Upper lobe of left lung (tissue), 6 donors: ENCODE measurements at regions not wholly inside any gene's neighbourhood (a gene's known extent, or its start where the extent isn't known, plus 50 kb on each side); places are given as distances from the start of the nearest gene placed in this dataset.

Experiments used
- ATAC-seq, 2 donors: fragments of 200-7000 bp; cut with Tn5 transposase; one replicate each; pipeline ENCODE4 v1.9.1; 2022; ENCODE audit warnings: mild to moderate bottlenecking in 2 of 2, moderate library complexity in 2 of 2; ENCODE audit not compliant: low FRiP score in 2 of 2
- DNase-seq, 2 donors: peaks; one replicate each; pipeline ENCODE4 v3.0.0-alpha.2; 2019 to 2020
- H3K27ac ChIP-seq, 4 donors: fragments of 200-600 bp; sonication (generic); one replicate each; pipeline ENCODE4 v1.5.1; 2016 to 2019
- H3K27me3 ChIP-seq, 4 donors: fragments of 200-600 bp; sonication (generic); one replicate each; pipeline ENCODE4 v1.5.1; 2017 to 2019
- H3K36me3 ChIP-seq, 4 donors: fragments of 200-600 bp; sonication (generic); one replicate each; pipeline ENCODE4 v1.5.1; 2016 to 2019
- H3K4me1 ChIP-seq, 4 donors: fragments of 200-600 bp; sonication (generic); one replicate each; pipeline ENCODE4 v1.5.1; 2018 to 2019
- H3K4me3 ChIP-seq, 4 donors: fragments of 200-600 bp; sonication (generic); one replicate each; pipeline ENCODE4 v1.5.1; 2017 to 2019; ENCODE audit warnings: mild to moderate bottlenecking in 2 of 4, moderate library complexity in 1 of 4
- H3K9me3 ChIP-seq, 4 donors: fragments of 200-600 bp; sonication (generic); one replicate each; pipeline ENCODE4 v1.5.1; 2018 to 2019
- CTCF ChIP-seq, 6 experiments: fragments of 450-650 bp in 4 of 6; fragments of 200-600 bp in 2 of 6; sonication (generic) in 2 of 6; IDR thresholded peaks; one replicate each; pipeline ENCODE4 v1.5.1; 2016 to 2019; ENCODE audit warnings: antibody characterized with exemption in 6 of 6
- EP300 ChIP-seq, 4 donors: sonication (generic); formaldehyde crosslinking; IDR thresholded peaks; one replicate each; pipeline ENCODE4 v1.5.1; 2017; ENCODE audit warnings: antibody characterized with exemption in 4 of 4, control low read depth in 2 of 4
- POLR2A ChIP-seq, 4 donors: fragments of 450-650 bp; IDR thresholded peaks; one replicate each; pipeline ENCODE4 v1.5.1; 2016 to 2017; ENCODE audit warnings: antibody characterized with exemption in 4 of 4, mild to moderate bottlenecking in 2 of 4
- POLR2AphosphoS5 ChIP-seq, 2 donors: sonication (generic); formaldehyde crosslinking; IDR thresholded peaks; one replicate each; pipeline ENCODE4 v1.5.1; 2017; ENCODE audit warnings: antibody characterized with exemption in 2 of 2
- WGBS, 2 donors: methylation state at CpG; one replicate each; pipeline ENCODE4 v1.1.5; 2017 to 2018; 5-methylcytosine and 5-hydroxymethylcytosine counted together
- donor health status: DM: no; HTN: no; CAD: no; lungs with moderate emphysema.
- donor health status: DM: no; HTN: yes; CAD: no; lungs with severe emphysema.

GRCh38 chr11:15888556-15889345, 467.6 kb downstream of the SOX6 start:
- H3K27me3 ChIP-seq = no peaks in the 10 kb centered on the region
- ATAC-seq = no peak
- H3K9me3 ChIP-seq = no peaks in the 10 kb centered on the region
- H3K27ac ChIP-seq = no peak overlapping the region
- H3K4me3 ChIP-seq = no peak overlapping the region
- DNase-seq = no peak
- peaks cover 8 to 15% (median 10%) of the 10 kb centered on the region in 4 donors for H3K4me1 ChIP-seq
- 70 to 71% methylated on average over 2 of the region's 2 CpGs for WGBS, 2 donors
- TF ChIP-seq CTCF (IDR thresholded peaks at IDR 0.05) (no peak), POLR2A (IDR thresholded peaks at IDR 0.05) (no peak), EP300 (IDR thresholded peaks at IDR 0.05) (no peak), POLR2AphosphoS5 (IDR thresholded peaks at IDR 0.05) (no peak)
- H3K36me3 ChIP-seq = no peaks in the 10 kb centered on the region

- DNase-seq = no peak
- no peaks in the 10 kb centered on the region for H3K9me3 ChIP-seq
- H3K36me3 ChIP-seq = no peaks in the 10 kb centered on the region
- H3K4me3 ChIP-seq = no peak overlapping the region
- no peak for TF ChIP-seq EP300 (IDR thresholded peaks at IDR 0.05)
- TF ChIP-seq POLR2AphosphoS5 (IDR thresholded peaks at IDR 0.05) = no peak
- TF ChIP-seq POLR2A (IDR thresholded peaks at IDR 0.05) = no peak
- TF ChIP-seq CTCF (IDR thresholded peaks at IDR 0.05) = no peak
- 73 to 88% methylated on average over 2 of the region's 2 CpGs for WGBS, 2 donors
- H3K27me3 ChIP-seq = no peaks in the 10 kb centered on the region
- H3K4me1 ChIP-seq = peaks cover 8 to 17% (median 11%) of the 10 kb centered on the region in 4 donors
- H3K27ac ChIP-seq = no peak overlapping the region
- no peak for ATAC-seq
Observed at GRCh38 chr11:15889363-15890030, 466.8 kb downstream of the SOX6 start.

GRCh38 chr11:15890031-15890713, 466.2 kb downstream of the SOX6 start:
- no peaks in the 10 kb centered on the region for H3K27me3 ChIP-seq
- no peak for DNase-seq
- TF ChIP-seq POLR2A (IDR thresholded peaks at IDR 0.05) (no peak), EP300 (IDR thresholded peaks at IDR 0.05) (no peak)
- ATAC-seq = no peak
- H3K9me3 ChIP-seq = no peaks in the 10 kb centered on the region
- H3K27ac ChIP-seq = no peak overlapping the region
- H3K4me3 ChIP-seq = no peak overlapping the region
- 83 to 88% methylated on average over 9 of the region's 9 CpGs for WGBS, 2 donors
- H3K4me1 ChIP-seq = peaks cover 8 to 17% (median 11%) of the 10 kb centered on the region in 4 donors
- no peaks in the 10 kb centered on the region for H3K36me3 ChIP-seq

GRCh38 chr11:15893080-15893492, 463.3 kb downstream of the SOX6 start:
- Histone ChIP-seq H3K4me3 (no peak overlapping the region), H3K36me3 (no peaks in the 10 kb centered on the region), H3K27ac (no peak overlapping the region), H3K27me3 (no peaks in the 10 kb centered on the region), H3K9me3 (no peaks in the 10 kb centered on the region), H3K4me1 (peaks cover 8 to 17% (median 15%) of the 10 kb centered on the region in 4 donors)
- DNase-seq = no peak
- TF ChIP-seq CTCF (IDR thresholded peaks at IDR 0.05) (no peak), POLR2A (IDR thresholded peaks at IDR 0.05) (no peak), EP300 (IDR thresholded peaks at IDR 0.05) (no peak), POLR2AphosphoS5 (IDR thresholded peaks at IDR 0.05) (no peak)
- WGBS, 2 donors = 12 to 18% methylated on average over 3 of the region's 3 CpGs
- ATAC-seq = peak in 1 of 2 donors; percentile 4

GRCh38 chr11:15896026-15896425, 460.3 kb downstream of the SOX6 start:
- Histone ChIP-seq H3K27me3 (no peaks in the 10 kb centered on the region), H3K4me1 (peaks cover 8 to 17% (median 15%) of the 10 kb centered on the region in 4 donors), H3K4me3 (no peak overlapping the region), H3K9me3 (no peaks in the 10 kb centered on the region), H3K27ac (no peak overlapping the region), H3K36me3 (no peaks in the 10 kb centered on the region)
- 88 to 96% methylated on average over 10 to 12 of the region's 12 CpGs for WGBS, 2 donors
- peak in 1 of 2 donors; percentile 75 for DNase-seq
- ATAC-seq = no peak
- TF ChIP-seq POLR2AphosphoS5 (IDR thresholded peaks at IDR 0.05) = no peak
